Loucy (cell line): ENCODE measurements at regions not wholly inside any gene's neighbourhood (a gene's known extent, or its start where the extent isn't known, plus 50 kb on each side); places are given as distances from the start of the nearest gene placed in this dataset.

Experiments
- H2AFZ ChIP-seq: fragments of 200-600 bp; sonication (generic); 2 replicates; pipeline ENCODE4 v1.6.0; 2016; ENCODE audit warnings: antibody characterized with exemption, mild to moderate bottlenecking, low read length, moderate library complexity
- H3F3A ChIP-seq: fragments of 200-600 bp; 2 replicates; pipeline ENCODE4 v1.6.0; 2016; ENCODE audit warnings: antibody characterized with exemption, low read depth, mild to moderate bottlenecking
- H3K27me3 ChIP-seq: fragments of 200-600 bp; sonication (generic); 2 replicates; pipeline ENCODE4 v1.6.1; 2014; ENCODE audit warnings: low read length, mild to moderate bottlenecking; ENCODE audit not compliant: insufficient read depth, poor library complexity, severe bottlenecking
- H3K36me3 ChIP-seq: fragments of 200-600 bp; sonication (generic); 2 replicates; pipeline ENCODE4 v1.6.1; 2016; ENCODE audit warnings: low read length; ENCODE audit not compliant: insufficient read depth
- H3K4me1 ChIP-seq: fragments of 200-600 bp; sonication (generic); 2 replicates; pipeline ENCODE4 v1.5.1; 2014; ENCODE audit warnings: low read length, mild to moderate bottlenecking; ENCODE audit not compliant: insufficient read depth, poor library complexity, severe bottlenecking
- H3K4me2 ChIP-seq: fragments of 200-600 bp; sonication (generic); 2 replicates; pipeline ENCODE4 v1.6.0; 2014; ENCODE audit warnings: antibody characterized with exemption, low read length, low read depth, mild to moderate bottlenecking; ENCODE audit not compliant: poor library complexity, severe bottlenecking
- H3K4me3 ChIP-seq: fragments of 200-600 bp; sonication (generic); 2 replicates; pipeline ENCODE4 v1.5.1; 2014; ENCODE audit warnings: low read length, mild to moderate bottlenecking, mixed read lengths; ENCODE audit not compliant: poor library complexity, severe bottlenecking
- H3K79me2 ChIP-seq: fragments of 200-600 bp; sonication (generic); 2 replicates; pipeline ENCODE4 v1.6.1; 2014; ENCODE audit warnings: low read length; ENCODE audit not compliant: insufficient read depth
- H3K9ac ChIP-seq: fragments of 200-600 bp; sonication (generic); 2 replicates; pipeline ENCODE4 v1.6.0; 2014; ENCODE audit warnings: mild to moderate bottlenecking, low read depth, low read length, moderate library complexity; ENCODE audit not compliant: poor library complexity, severe bottlenecking
- H3K9me2 ChIP-seq: fragments of 200-600 bp; sonication (generic); replicated peaks from 2 replicates; pipeline ENCODE4 v1.6.1; 2016; ENCODE audit warnings: low read depth, low read length, mixed read lengths
- H3K9me3 ChIP-seq: fragments of 200-600 bp; sonication (generic); 2 replicates; pipeline ENCODE4 v1.6.1; 2014; ENCODE audit warnings: mild to moderate bottlenecking, antibody characterized with exemption, low read length, low read depth; ENCODE audit not compliant: insufficient read depth
- H4K20me1 ChIP-seq: fragments of 200-600 bp; sonication (generic); 2 replicates; pipeline ENCODE4 v1.6.0; 2014; ENCODE audit warnings: antibody characterized with exemption, low read length, mild to moderate bottlenecking; ENCODE audit not compliant: insufficient read depth, poor library complexity, severe bottlenecking
- CTCF ChIP-seq: fragments of 200-600 bp; sonication (generic); conservative IDR thresholded peaks from 2 replicates; pipeline ENCODE4 v1.5.1; 2014; ENCODE audit warnings: mild to moderate bottlenecking, antibody characterized with exemption, low read length
- EZH2phosphoT487 ChIP-seq: fragments of 200-600 bp; IDR thresholded peaks from 2 replicates; pipeline ENCODE4 v1.6.1; 2018; ENCODE audit warnings: antibody characterized with exemption, mild to moderate bottlenecking, moderate library complexity, borderline replicate concordance

- no peaks in the 10 kb centered on the region for H3K9me3 ChIP-seq
- no peaks in the 10 kb centered on the region for H3F3A ChIP-seq
- no peak overlapping the region for H3K9ac ChIP-seq
- no peaks in the 10 kb centered on the region for H3K4me1 ChIP-seq
- H3K9me2 ChIP-seq = no peaks in the 10 kb centered on the region
- no peaks in the 10 kb centered on the region for H4K20me1 ChIP-seq
- no peak overlapping the region for H2AFZ ChIP-seq
- H3K79me2 ChIP-seq = no peaks in the 10 kb centered on the region
- H3K36me3 ChIP-seq = no peaks in the 10 kb centered on the region
- H3K27me3 ChIP-seq = no peaks in the 10 kb centered on the region
- H3K4me3 ChIP-seq = no peak overlapping the region
- no peak overlapping the region for H3K4me2 ChIP-seq
- no peak for TF ChIP-seq EZH2phosphoT487
- TF ChIP-seq CTCF = no peak
Observed at GRCh38 chr13:91031508-91031907, 316.0 kb upstream of the MIR17HG start.

- Histone ChIP-seq H3K79me2 (no peaks in the 10 kb centered on the region), H3K9me3 (no peaks in the 10 kb centered on the region), H3K36me3 (no peaks in the 10 kb centered on the region), H3K4me1 (no peaks in the 10 kb centered on the region), H2AFZ (no peak overlapping the region), H3K9me2 (no peaks in the 10 kb centered on the region), H3K9ac (no peak overlapping the region), H3F3A (no peaks in the 10 kb centered on the region), H3K27me3 (no peaks in the 10 kb centered on the region), H3K4me2 (no peak overlapping the region), H3K4me3 (no peak overlapping the region), H4K20me1 (no peaks in the 10 kb centered on the region)
- TF ChIP-seq CTCF = no peak
- no peak for TF ChIP-seq EZH2phosphoT487
Observed at GRCh38 chr13:91032104-91032503, 315.4 kb upstream of the MIR17HG start.

GRCh38 chr13:91036886-91037285 lies 310.6 kb upstream of the MIR17HG start:
- TF ChIP-seq CTCF (no peak), EZH2phosphoT487 (no peak)
- no peaks in the 10 kb centered on the region for H3K79me2 ChIP-seq
- H4K20me1 ChIP-seq = no peaks in the 10 kb centered on the region
- no peaks in the 10 kb centered on the region for H3K4me1 ChIP-seq
- H3K27me3 ChIP-seq = no peaks in the 10 kb centered on the region
- H3K9me3 ChIP-seq = no peaks in the 10 kb centered on the region
- H3K36me3 ChIP-seq = no peaks in the 10 kb centered on the region
- no peaks in the 10 kb centered on the region for H3K9me2 ChIP-seq
- H3F3A ChIP-seq = no peaks in the 10 kb centered on the region
- no peak overlapping the region for H3K9ac ChIP-seq
- H3K4me2 ChIP-seq = no peak overlapping the region
- no peak overlapping the region for H2AFZ ChIP-seq
- H3K4me3 ChIP-seq = no peak overlapping the region
